Cardiac muscle cell (in vitro differentiated cells and primary cell): ENCODE measurements at regions not wholly inside any gene's neighbourhood (a gene's known extent, or its start where the extent isn't known, plus 50 kb on each side); places are given as distances from the start of the nearest gene placed in this dataset.

Source experiments
- DNase-seq, 2 donors: peaks; one replicate each; pipeline versions ENCODE4 v3.0.0 to v3.0.0-alpha.2; 2010 to 2017; ENCODE audit warnings: low read depth in 1 of 2, low spot score in 1 of 2
- H3K27ac ChIP-seq: fragments of 200-600 bp; sonication (generic); 2 replicates; pipeline ENCODE4 v1.5.1; 2016
- H3K27me3 ChIP-seq: fragments of 200-600 bp; sonication (generic); 2 replicates; pipeline ENCODE4 v1.6.0; 2016; ENCODE audit warnings: control low read depth
- H3K36me3 ChIP-seq: fragments of 200-600 bp; sonication (generic); 2 replicates; pipeline ENCODE4 v1.5.1; 2016; ENCODE audit warnings: control low read depth
- H3K4me1 ChIP-seq: fragments of 200-600 bp; sonication (generic); 2 replicates; pipeline ENCODE4 v1.8.1; 2017; ENCODE audit warnings: low read depth, mild to moderate bottlenecking, mixed run types
- H3K4me3 ChIP-seq: fragments of 200-600 bp; sonication (generic); 2 replicates; pipeline ENCODE4 v1.5.1; 2016; ENCODE audit warnings: mild to moderate bottlenecking
- H3K9me3 ChIP-seq: fragments of 200-600 bp; sonication (generic); 2 replicates; pipeline ENCODE4 v1.5.1; 2017; ENCODE audit warnings: low read depth, mild to moderate bottlenecking, control low read depth
- TF ChIP-seq, protein P1 (sequence below): IDR thresholded peaks from 2 replicates; pipeline ENCODE4 v1.5.1; 2012; ENCODE audit warnings: low read depth, mild to moderate bottlenecking, low read length

DNA sequence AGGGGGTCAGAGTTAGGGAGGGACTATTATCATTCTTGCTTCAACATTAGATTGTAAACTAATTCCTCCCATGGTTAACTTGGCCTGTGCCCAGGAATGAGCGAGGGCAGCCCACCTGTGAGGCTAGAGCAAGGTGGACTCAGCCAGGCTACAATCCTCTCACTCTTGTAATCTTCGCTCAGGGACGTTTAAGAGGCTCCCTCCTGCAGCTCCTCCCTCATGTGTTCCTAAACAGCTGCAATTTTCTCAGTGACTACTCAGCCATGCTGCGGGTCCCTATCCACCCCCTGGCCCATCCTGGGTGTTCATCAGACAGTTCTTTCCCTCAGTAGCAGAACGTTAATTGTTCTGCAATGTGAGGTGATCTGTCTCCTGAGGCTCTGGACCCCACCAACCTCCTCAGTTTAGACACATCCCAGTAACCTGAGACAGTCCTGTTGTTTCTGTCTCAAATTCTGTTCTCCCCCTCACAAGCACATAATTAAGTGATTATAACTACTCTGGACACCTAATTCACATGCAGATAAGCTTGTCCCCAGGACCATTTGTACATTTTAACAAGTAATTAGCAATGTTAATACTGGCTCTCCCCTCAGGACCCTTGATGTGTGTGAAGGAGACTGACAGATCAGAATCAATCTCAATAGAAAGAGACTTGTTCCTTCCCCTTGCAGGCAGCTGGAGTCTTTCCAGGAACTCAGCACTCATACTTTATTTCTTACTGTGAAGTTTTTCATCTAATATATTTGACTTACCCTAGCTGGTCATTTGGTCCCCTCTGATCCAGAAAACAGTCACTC is 337.2 kb upstream of the B3GAT1 start:
- H3K4me3 ChIP-seq: no peak overlapping the region
- TF ChIP-seq, protein P1, sequence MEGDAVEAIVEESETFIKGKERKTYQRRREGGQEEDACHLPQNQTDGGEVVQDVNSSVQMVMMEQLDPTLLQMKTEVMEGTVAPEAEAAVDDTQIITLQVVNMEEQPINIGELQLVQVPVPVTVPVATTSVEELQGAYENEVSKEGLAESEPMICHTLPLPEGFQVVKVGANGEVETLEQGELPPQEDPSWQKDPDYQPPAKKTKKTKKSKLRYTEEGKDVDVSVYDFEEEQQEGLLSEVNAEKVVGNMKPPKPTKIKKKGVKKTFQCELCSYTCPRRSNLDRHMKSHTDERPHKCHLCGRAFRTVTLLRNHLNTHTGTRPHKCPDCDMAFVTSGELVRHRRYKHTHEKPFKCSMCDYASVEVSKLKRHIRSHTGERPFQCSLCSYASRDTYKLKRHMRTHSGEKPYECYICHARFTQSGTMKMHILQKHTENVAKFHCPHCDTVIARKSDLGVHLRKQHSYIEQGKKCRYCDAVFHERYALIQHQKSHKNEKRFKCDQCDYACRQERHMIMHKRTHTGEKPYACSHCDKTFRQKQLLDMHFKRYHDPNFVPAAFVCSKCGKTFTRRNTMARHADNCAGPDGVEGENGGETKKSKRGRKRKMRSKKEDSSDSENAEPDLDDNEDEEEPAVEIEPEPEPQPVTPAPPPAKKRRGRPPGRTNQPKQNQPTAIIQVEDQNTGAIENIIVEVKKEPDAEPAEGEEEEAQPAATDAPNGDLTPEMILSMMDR: no peak
- no peak overlapping the region for H3K27ac ChIP-seq
- H3K4me1 ChIP-seq: peaks cover 7% of the 10 kb centered on the region
- no peaks in the 10 kb centered on the region for H3K36me3 ChIP-seq
- H3K27me3 ChIP-seq: no peaks in the 10 kb centered on the region
- H3K9me3 ChIP-seq: no peaks in the 10 kb centered on the region
- DNase-seq: no peak

DNA sequence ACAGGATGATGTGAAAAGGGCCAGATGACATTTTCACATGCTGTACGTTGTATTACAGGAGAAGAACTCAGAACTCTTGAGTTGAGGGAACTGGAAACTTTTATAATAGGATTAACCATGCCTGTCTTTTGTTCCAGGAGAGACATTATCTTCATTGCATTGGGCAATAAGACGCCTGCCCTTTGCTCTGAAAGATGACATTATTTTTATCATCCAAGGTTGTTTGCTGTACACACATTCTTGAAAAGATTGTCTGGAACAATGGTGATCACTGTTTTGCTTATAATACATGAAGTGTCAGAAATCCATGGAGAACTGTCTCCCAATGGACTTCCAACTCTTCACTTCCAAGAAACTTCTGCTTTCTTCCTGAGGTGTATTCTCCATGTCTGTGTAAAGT is 334.6 kb upstream of the B3GAT1 start:
- Histone ChIP-seq H3K27me3 (no peaks in the 10 kb centered on the region), H3K4me1 (peaks cover 23% of the 10 kb centered on the region), H3K9me3 (no peaks in the 10 kb centered on the region), H3K27ac (no peak overlapping the region), H3K4me3 (no peak overlapping the region), H3K36me3 (no peaks in the 10 kb centered on the region)
- TF ChIP-seq, protein P1: no peak
- no peak for DNase-seq

DNA sequence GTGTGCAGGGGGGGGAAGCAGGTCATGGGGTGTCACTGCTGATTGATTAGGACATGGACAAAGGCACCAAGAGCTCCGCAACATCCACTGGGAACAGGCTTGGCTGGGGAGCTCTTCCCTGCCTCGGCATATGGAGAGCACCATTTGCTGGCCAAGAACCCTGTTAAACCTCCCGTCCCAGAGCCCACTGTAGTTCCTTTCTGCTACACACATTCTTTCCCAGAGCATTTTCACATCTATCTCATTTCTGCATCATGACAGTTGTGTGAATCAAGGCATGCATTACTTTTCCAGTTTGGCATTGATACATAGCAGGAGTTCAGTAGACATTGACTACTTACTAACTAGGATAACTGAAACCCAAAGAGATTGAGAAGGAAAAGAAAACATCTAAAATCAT is 333.4 kb upstream of the B3GAT1 start:
- DNase-seq: no peak
- no peaks in the 10 kb centered on the region for H3K9me3 ChIP-seq
- no peaks in the 10 kb centered on the region for H3K36me3 ChIP-seq
- TF ChIP-seq, protein P1: no peak
- H3K27me3 ChIP-seq: no peaks in the 10 kb centered on the region
- H3K4me3 ChIP-seq: no peak overlapping the region
- peaks cover 20% of the 10 kb centered on the region for H3K4me1 ChIP-seq
- H3K27ac ChIP-seq: no peak overlapping the region

DNA sequence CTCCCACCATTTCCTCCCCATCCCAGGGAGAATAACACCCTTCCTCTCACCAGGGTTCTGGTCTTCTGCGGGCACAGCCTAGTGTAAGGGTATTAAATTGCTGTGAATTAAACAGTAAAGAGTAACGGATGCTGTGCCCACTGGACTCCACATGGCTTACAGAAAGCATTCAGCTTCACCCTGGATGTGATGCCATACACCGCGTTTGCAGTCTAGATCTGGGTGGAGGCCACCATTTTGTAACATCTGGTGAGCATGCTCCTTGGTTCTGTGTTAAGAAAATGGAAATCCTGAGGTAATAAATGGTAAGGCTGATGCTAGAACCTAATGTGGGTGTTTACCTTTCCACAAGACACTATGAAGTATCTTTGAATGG is 331.8 kb upstream of the B3GAT1 start:
- H3K9me3 ChIP-seq: no peaks in the 10 kb centered on the region
- no peaks in the 10 kb centered on the region for H3K27me3 ChIP-seq
- H3K4me3 ChIP-seq: no peak overlapping the region
- peak overlapping the region; percentile 89 for H3K27ac ChIP-seq
- H3K36me3 ChIP-seq: no peaks in the 10 kb centered on the region
- peaks cover 20% of the 10 kb centered on the region for H3K4me1 ChIP-seq
- TF ChIP-seq, protein P1: no peak
- DNase-seq: no peak

DNA sequence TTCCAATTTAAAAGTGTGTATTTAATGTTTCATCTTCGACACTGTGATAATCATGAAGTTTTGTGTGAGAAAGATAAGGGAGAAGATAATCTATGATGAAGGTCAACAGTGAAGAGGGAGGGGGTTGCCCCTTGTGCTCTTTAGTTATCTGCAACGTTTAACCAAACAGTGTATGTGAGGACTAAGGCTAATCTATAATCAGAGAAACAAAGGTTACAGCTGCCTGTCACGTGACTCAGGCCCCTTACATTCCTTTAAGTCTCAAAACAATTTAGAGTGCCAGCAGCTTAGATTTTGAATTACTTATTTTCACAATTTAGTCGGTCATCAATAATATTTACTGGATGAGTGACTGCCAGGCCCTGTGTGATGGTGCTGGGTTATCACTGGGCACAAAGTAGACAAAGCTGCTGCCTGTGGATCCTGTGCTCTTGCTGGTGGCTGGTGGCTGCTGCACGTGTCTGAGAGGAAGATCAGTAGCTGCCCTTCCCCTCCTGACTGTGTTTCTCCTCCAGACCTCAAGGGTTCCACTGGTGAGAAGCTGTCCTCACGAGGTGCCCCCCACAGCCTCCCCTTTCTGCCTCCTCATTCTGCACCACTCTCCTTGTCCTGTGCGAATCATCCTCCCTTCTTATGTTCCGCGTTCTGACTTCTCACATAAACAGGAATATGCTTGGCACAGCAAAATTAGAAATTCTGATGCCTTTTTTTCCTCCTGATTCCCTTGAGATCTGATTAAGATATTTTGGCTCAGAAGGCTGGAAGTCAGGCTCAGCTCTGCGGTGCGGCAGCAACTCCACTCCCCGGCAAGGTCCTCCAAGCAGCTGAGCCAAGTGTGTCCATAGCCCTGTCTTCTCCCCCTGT is 331.1 kb upstream of the B3GAT1 start:
- peak in 1 of 2 donors; percentile 22 for DNase-seq
- Histone ChIP-seq H3K36me3 (no peaks in the 10 kb centered on the region), H3K27ac (peak overlapping the region; percentile 89), H3K4me1 (peaks cover 20% of the 10 kb centered on the region), H3K4me3 (no peak overlapping the region), H3K27me3 (no peaks in the 10 kb centered on the region), H3K9me3 (no peaks in the 10 kb centered on the region)
- TF ChIP-seq, protein P1: no peak
